ENCODE measurements at regions not wholly inside any gene's neighbourhood (a gene's known extent, or its start where the extent isn't known, plus 50 kb on each side); places are given as distances from the start of the nearest gene placed in this dataset.

GRCh38 chr6:48486373-48486772, 375.4 kb upstream of the PTCHD4 start:
- ATAC-seq: no peak

GRCh38 chr6:48476257-48476656, 365.3 kb upstream of the PTCHD4 start:
- ATAC-seq: no peak

GRCh38 chr6:48475275-48475674, 364.3 kb upstream of the PTCHD4 start:
- no peak for ATAC-seq

GRCh38 chr6:48474830-48475229, 363.8 kb upstream of the PTCHD4 start:
- no peak for ATAC-seq

- ATAC-seq: no peak
Observed at GRCh38 chr6:48474136-48474535, 363.1 kb upstream of the PTCHD4 start.

- no peak for ATAC-seq
Observed at GRCh38 chr6:48472535-48472934, 361.5 kb upstream of the PTCHD4 start.

GRCh38 chr6:48472091-48472490, 361.1 kb upstream of the PTCHD4 start:
- ATAC-seq: no peak

GRCh38 chr6:48471326-48471725, 360.3 kb upstream of the PTCHD4 start:
- no peak for ATAC-seq

- no peak for ATAC-seq
Observed at GRCh38 chr6:48449002-48449401, 338.0 kb upstream of the PTCHD4 start.

GRCh38 chr6:48447251-48447650, 336.3 kb upstream of the PTCHD4 start:
- ATAC-seq: no peak

- no peak for ATAC-seq
Observed at GRCh38 chr6:48429610-48430009, 318.6 kb upstream of the PTCHD4 start.

- ATAC-seq: no peak
Observed at GRCh38 chr6:48429021-48429420, 318.0 kb upstream of the PTCHD4 start.

- ATAC-seq: no peak
Observed at GRCh38 chr6:48426636-48427035, 315.6 kb upstream of the PTCHD4 start.

- ATAC-seq: no peak
Observed at GRCh38 chr6:48423640-48424365, 312.8 kb upstream of the PTCHD4 start.

GRCh38 chr6:48419992-48420391, 309.0 kb upstream of the PTCHD4 start:
- ATAC-seq: peak in 1 of 2 donors; percentile 21

GRCh38 chr6:48417927-48418326, 306.9 kb upstream of the PTCHD4 start:
- ATAC-seq: no peak

- no peak for ATAC-seq
Observed at GRCh38 chr6:48412656-48413055, 301.7 kb upstream of the PTCHD4 start.

- ATAC-seq: no peak
Observed at GRCh38 chr6:48404927-48405326, 293.9 kb upstream of the PTCHD4 start.

- ATAC-seq: no peak
Observed at GRCh38 chr6:48403587-48403986, 292.6 kb upstream of the PTCHD4 start.

- no peak for ATAC-seq
Observed at GRCh38 chr6:48401016-48401415, 290.0 kb upstream of the PTCHD4 start.

- no peak for ATAC-seq
Observed at GRCh38 chr6:48397887-48398286, 286.9 kb upstream of the PTCHD4 start.

- no peak for ATAC-seq
Observed at GRCh38 chr6:48389146-48390043, 278.4 kb upstream of the PTCHD4 start.

GRCh38 chr6:48388044-48388443, 277.0 kb upstream of the PTCHD4 start:
- no peak for ATAC-seq

- ATAC-seq: no peak
Observed at GRCh38 chr6:48378884-48379407, 267.9 kb upstream of the PTCHD4 start.
